HEK293T (cell line): ENCODE measurements at regions not wholly inside any gene's neighbourhood (a gene's known extent, or its start where the extent isn't known, plus 50 kb on each side); places are given as distances from the start of the nearest gene placed in this dataset.

Experiments used
- CTCF ChIA-PET: fragments of 350-600 bp; formaldehyde crosslinking; extraction: SDS; loops from one replicate; lab custom pipeline; 2021; ENCODE audit warnings: antibody characterized with exemption, inconsistent platforms; lab: Yijun Ruan, JAX
- POLR2A ChIA-PET: fragments of 350-600 bp; formaldehyde crosslinking; extraction: SDS; loops from one replicate; lab custom pipeline; 2020; ENCODE audit warnings: antibody characterized with exemption, inconsistent platforms; lab: Yijun Ruan, JAX
- DNase-seq: peaks from one replicate; pipeline ENCODE4 v3.0.0; 2012; ENCODE audit warnings: mixed read lengths; ENCODE audit errors: extremely low spot score
- ARNT ChIP-seq: fragments of 450-650 bp; IDR thresholded peaks from 2 replicates; pipeline ENCODE4 v1.6.1; 2017; ENCODE audit warnings: mild to moderate bottlenecking
- BHLHE40 ChIP-seq: fragments of 450-650 bp; IDR thresholded peaks from 2 replicates; pipeline ENCODE4 v1.6.1; 2016; ENCODE audit warnings: mild to moderate bottlenecking, moderate library complexity, borderline replicate concordance
- CTBP1 ChIP-seq: fragments of 450-650 bp; IDR thresholded peaks from 2 replicates; pipeline ENCODE4 v1.6.1; 2016; ENCODE audit warnings: borderline replicate concordance
- ELF4 ChIP-seq: fragments of 450-650 bp; IDR thresholded peaks from 2 replicates; pipeline ENCODE4 v1.6.1; 2017; ENCODE audit warnings: antibody characterized with exemption
- FOXA1 ChIP-seq: fragments of 450-650 bp; IDR thresholded peaks from 2 replicates; pipeline ENCODE4 v1.6.1; 2016; ENCODE audit warnings: mild to moderate bottlenecking
- FOXK2 ChIP-seq: fragments of 450-650 bp; IDR thresholded peaks from 2 replicates; pipeline ENCODE4 v1.6.1; 2016; ENCODE audit warnings: mild to moderate bottlenecking
- FOXM1 ChIP-seq: fragments of 450-650 bp; IDR thresholded peaks from 2 replicates; pipeline ENCODE4 v1.6.1; 2017; ENCODE audit warnings: mild to moderate bottlenecking, borderline replicate concordance
- HDGF ChIP-seq: fragments of 450-650 bp; IDR thresholded peaks from 2 replicates; pipeline ENCODE4 v1.6.1; 2017; ENCODE audit warnings: antibody characterized with exemption, borderline replicate concordance
- L3MBTL2 ChIP-seq: fragments of 450-650 bp; conservative IDR thresholded peaks from 2 replicates; pipeline ENCODE4 v1.6.1; 2016; ENCODE audit warnings: mild to moderate bottlenecking
- LEF1 ChIP-seq: fragments of 450-650 bp; IDR thresholded peaks from 2 replicates; pipeline ENCODE4 v1.6.1; 2017; ENCODE audit warnings: mild to moderate bottlenecking, borderline replicate concordance
- NFRKB ChIP-seq: fragments of 450-650 bp; IDR thresholded peaks from 2 replicates; pipeline ENCODE4 v1.6.1; 2016; ENCODE audit warnings: mild to moderate bottlenecking, moderate library complexity
- SP1 ChIP-seq: fragments of 450-650 bp; IDR thresholded peaks from 2 replicates; pipeline ENCODE4 v1.6.1; 2017
- SUZ12 ChIP-seq: fragments of 450-650 bp; IDR thresholded peaks from 2 replicates; pipeline ENCODE4 v1.6.1; 2016; ENCODE audit warnings: mild to moderate bottlenecking
- TARDBP ChIP-seq: fragments of 450-650 bp; IDR thresholded peaks from 2 replicates; pipeline ENCODE4 v1.6.1; 2016
- ZNF384 ChIP-seq: fragments of 450-650 bp; IDR thresholded peaks from 2 replicates; pipeline ENCODE4 v1.6.1; 2016
- TF ChIP-seq, protein P1 (sequence below): fragments of 450-650 bp; IDR thresholded peaks from 2 replicates; pipeline ENCODE4 v1.6.1; 2016

DNA sequence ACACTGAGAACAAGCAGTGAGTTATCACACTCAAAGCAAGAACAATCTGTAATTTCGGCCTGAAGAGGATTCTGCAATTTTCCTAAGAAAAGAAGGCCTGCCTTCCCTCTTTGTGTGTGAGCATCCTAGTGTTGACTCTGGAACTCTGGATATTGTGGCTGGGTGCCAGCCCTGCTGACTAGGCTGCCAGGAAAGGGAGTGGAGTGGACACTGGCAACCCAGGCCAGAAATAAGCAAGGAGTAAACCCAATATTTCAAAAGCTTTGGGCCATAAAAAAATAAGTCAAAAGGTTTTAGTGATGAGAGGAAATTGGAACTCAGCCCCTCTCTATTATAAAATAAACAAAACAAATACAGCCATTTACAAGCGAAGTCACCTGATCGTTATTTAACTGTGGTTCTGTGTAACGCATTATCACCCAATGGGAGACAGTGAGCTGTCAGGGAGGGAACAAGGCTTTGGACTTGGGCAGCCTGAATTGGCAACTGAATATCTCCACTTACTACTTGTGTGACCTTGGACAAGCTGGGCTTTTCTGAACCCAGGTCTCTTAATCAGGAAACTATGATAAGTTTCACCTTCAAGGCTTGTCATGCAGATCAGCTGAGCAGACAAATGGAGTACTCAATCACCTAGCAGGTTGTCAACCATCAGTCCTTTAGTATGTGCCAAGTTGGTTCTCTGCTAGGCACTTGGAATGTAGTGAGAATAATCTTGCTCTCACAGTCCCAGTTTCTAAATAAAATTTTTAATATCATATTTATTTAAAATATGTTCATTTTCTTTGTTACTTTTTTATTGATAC, 196.2 kb downstream of the PAX1 start:
- POLR2A ChIA-PET, result no interaction called here
- TF ChIP-seq ARNT, result no peak
- TF ChIP-seq LEF1, result no peak
- no peak for TF ChIP-seq FOXK2
- TF ChIP-seq FOXM1, result no peak
- no peak for TF ChIP-seq SUZ12
- no peak for TF ChIP-seq BHLHE40
- no peak for TF ChIP-seq ELF4
- no peak for TF ChIP-seq NFRKB
- no peak for TF ChIP-seq TARDBP
- TF ChIP-seq ZNF384, result no peak
- TF ChIP-seq HDGF, result no peak
- no peak for TF ChIP-seq FOXA1
- TF ChIP-seq SP1, result no peak
- TF ChIP-seq, protein P1, sequence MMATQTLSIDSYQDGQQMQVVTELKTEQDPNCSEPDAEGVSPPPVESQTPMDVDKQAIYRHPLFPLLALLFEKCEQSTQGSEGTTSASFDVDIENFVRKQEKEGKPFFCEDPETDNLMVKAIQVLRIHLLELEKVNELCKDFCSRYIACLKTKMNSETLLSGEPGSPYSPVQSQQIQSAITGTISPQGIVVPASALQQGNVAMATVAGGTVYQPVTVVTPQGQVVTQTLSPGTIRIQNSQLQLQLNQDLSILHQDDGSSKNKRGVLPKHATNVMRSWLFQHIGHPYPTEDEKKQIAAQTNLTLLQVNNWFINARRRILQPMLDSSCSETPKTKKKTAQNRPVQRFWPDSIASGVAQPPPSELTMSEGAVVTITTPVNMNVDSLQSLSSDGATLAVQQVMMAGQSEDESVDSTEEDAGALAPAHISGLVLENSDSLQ, result no peak
- no peak for TF ChIP-seq CTBP1
- no peak for TF ChIP-seq L3MBTL2
- DNase-seq, result no peak
- CTCF ChIA-PET, result no interaction called here

DNA sequence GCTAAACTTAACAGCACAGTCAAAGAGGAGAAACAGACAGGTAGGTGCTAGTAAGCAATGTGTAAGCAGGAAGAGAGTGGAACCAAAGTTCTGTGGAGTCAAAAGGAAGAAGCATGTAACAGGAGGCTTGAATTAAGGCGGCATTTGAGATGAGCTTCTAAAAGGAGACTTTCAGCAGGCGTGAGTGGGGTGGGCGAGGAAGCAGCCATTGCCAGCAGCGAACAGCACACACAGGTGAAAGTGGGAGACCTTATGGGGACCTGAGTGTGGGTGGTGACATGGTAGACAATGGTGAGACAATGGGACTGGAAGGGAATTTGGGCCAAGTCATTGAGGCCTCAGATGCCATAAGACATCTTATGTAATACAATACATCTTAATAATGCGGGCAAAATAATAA, 195.0 kb downstream of the PAX1 start:
- DNase-seq, result no peak
- TF ChIP-seq FOXM1 (no peak), CTBP1 (no peak), NFRKB (no peak)
- POLR2A ChIA-PET, result no interaction called here
- CTCF ChIA-PET, result no interaction called here

DNA sequence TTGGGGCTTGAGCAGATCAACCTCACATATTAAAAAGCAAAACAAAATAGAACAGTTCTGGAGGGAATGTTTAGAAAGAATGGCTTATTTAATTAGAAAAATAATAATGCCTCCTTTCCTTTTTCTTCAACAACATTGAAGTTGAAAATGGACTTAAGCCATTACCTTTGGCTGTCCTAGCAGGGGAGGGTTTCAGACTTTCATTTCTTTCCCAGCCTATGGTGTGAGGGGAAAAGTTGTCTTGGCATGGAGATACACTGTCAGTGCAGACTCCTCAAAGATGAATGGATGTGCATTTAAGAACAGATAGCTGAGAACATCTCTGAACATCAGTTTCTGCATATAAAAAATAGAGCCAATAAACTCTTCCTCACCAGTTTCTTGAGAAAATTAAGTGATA, 169.5 kb downstream of the PAX1 start:
- no peak for TF ChIP-seq FOXK2
- no peak for TF ChIP-seq L3MBTL2
- no peak for TF ChIP-seq ARNT
- no peak for TF ChIP-seq FOXM1
- TF ChIP-seq, protein P1, result no peak
- no peak for TF ChIP-seq CTBP1
- TF ChIP-seq LEF1, result no peak
- TF ChIP-seq ZNF384, result no peak
- no peak for TF ChIP-seq FOXA1
- TF ChIP-seq BHLHE40, result no peak
- TF ChIP-seq ELF4, result no peak
- no peak for TF ChIP-seq TARDBP
- TF ChIP-seq SUZ12, result no peak
- no peak for TF ChIP-seq SP1
- no peak for TF ChIP-seq NFRKB
- no peak for TF ChIP-seq HDGF
- ChIA-PET CTCF (interaction anchor here (1.0 kb wide), 1 partner anchor 20 kb away, joined by 4 read pairs; no protein-coding TSS in a partner anchor), POLR2A (no interaction called here)
- DNase-seq, result no peak

DNA sequence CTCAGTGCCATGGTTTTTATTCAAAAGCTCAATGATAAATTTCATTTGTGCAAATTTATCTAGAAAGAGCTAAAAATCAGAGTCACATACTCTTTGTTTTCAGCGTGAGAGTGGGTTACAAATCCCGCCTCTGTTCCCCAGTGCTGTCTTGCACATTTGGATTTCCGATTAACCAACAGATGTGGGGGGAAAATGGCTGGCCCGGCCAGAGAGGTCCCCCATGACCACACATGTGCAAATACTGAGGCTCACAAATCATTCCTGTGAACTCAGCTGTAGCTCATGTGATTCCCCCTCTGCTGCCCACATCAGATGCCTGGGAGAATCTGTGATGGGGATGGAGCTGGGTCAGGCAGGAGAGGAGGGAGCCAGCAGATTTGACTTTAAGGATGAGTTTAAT, 168.7 kb downstream of the PAX1 start:
- no peak for TF ChIP-seq CTBP1
- TF ChIP-seq, protein P1, result no peak
- TF ChIP-seq HDGF, result no peak
- TF ChIP-seq NFRKB, result no peak
- TF ChIP-seq ARNT, result no peak
- TF ChIP-seq SUZ12, result no peak
- no peak for TF ChIP-seq ELF4
- no peak for TF ChIP-seq FOXK2
- TF ChIP-seq ZNF384, result no peak
- no peak for TF ChIP-seq FOXM1
- TF ChIP-seq FOXA1, result no peak
- DNase-seq, result no peak
- ChIA-PET CTCF (interaction anchor here (1.0 kb wide), 1 partner anchor 19 kb away, joined by 4 read pairs; no protein-coding TSS in a partner anchor), POLR2A (no interaction called here)

DNA sequence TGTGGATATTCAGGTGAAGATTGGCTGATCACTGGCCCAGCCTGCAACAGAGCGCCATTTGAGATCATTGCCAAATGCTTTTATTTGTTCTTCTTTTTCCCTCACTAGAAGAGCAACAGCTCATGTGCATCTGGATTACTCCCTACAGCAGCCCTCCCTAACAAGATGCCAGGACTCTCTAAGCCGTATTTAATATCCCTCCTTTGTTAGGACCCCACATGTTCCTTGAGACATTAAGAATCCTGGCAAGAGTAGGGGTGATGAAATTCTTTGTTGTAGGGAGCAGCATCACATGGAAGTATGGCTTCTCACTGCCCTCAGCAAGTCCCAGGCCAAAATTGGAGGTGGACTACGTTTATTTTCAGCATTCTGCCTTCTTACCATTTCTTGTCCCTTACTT, 167.8 kb downstream of the PAX1 start:
- TF ChIP-seq ARNT, result no peak
- ChIA-PET POLR2A (no interaction called here), CTCF (no interaction called here)
- DNase-seq, result no peak

DNA sequence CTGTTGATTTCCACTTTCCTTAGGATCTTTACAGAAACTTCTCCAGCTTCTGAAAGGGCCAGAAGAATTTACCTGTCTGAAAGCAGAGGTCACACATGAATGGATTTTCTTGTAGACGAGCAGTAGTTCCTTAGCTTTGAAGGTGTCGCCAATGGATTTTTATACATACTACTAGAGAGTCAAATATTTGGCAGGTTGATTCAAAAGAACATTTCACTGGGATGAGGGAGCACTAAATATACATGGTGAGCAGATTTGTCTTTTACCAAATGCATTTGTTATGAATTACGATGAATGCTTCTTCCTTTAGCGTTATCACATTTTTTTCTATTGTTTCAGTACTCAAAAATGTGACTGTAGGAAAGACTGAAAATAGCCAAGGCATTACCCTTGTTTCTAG, 162.3 kb downstream of the PAX1 start:
- POLR2A ChIA-PET, result no interaction called here
- CTCF ChIA-PET, result interaction anchor here (1.0 kb wide), 1 partner anchor 59 kb away, joined by 3 read pairs; no protein-coding TSS in a partner anchor
- TF ChIP-seq FOXK2, result no peak
- no peak for TF ChIP-seq FOXM1
- no peak for TF ChIP-seq LEF1
- TF ChIP-seq FOXA1, result no peak
- TF ChIP-seq HDGF, result no peak
- no peak for TF ChIP-seq NFRKB
- no peak for DNase-seq
